OCI-LY1 (cell line): ENCODE measurements at regions not wholly inside any gene's neighbourhood (a gene's known extent, or its start where the extent isn't known, plus 50 kb on each side); places are given as distances from the start of the nearest gene placed in this dataset.

Experiments
- H2AFZ ChIP-seq: fragments of 200-600 bp; sonication (generic), shearing (Covaris generic); 2 replicates; pipeline ENCODE4 v1.6.0; 2014; ENCODE audit warnings: antibody characterized with exemption, mild to moderate bottlenecking, low read length
- H3F3A ChIP-seq: fragments of 200-600 bp; sonication (generic), shearing (Covaris generic); 2 replicates; pipeline ENCODE4 v1.6.0; 2014; ENCODE audit warnings: mild to moderate bottlenecking, antibody characterized with exemption, low read length, moderate library complexity; ENCODE audit not compliant: insufficient read depth
- H3K27ac ChIP-seq: fragments of 200-600 bp; sonication (generic); 2 replicates; pipeline ENCODE4 v1.5.1; 2014; ENCODE audit warnings: low read length, mixed run types, mild to moderate bottlenecking, low read depth; ENCODE audit not compliant: poor library complexity, severe bottlenecking
- H3K27me3 ChIP-seq: fragments of 200-600 bp; sonication (generic); 2 replicates; pipeline ENCODE4 v1.6.0; 2014; ENCODE audit warnings: antibody characterized with exemption, mild to moderate bottlenecking, low read length, moderate library complexity; ENCODE audit not compliant: insufficient read depth
- H3K36me3 ChIP-seq: fragments of 200-600 bp; sonication (generic); 2 replicates; pipeline ENCODE4 v1.6.1; 2014; ENCODE audit warnings: mild to moderate bottlenecking, antibody characterized with exemption, low read length, moderate library complexity, mixed read lengths; ENCODE audit not compliant: insufficient read depth
- H3K4me1 ChIP-seq: fragments of 200-600 bp; sonication (generic); 2 replicates; pipeline ENCODE4 v1.5.1; 2014; ENCODE audit warnings: mild to moderate bottlenecking, low read length, moderate library complexity; ENCODE audit not compliant: insufficient read depth, severe bottlenecking
- H3K4me2 ChIP-seq: fragments of 200-600 bp; sonication (generic), shearing (Covaris generic); 2 replicates; pipeline ENCODE4 v1.6.1; 2014; ENCODE audit warnings: low read length
- H3K4me3 ChIP-seq: fragments of 200-600 bp; sonication (generic); 2 replicates; pipeline ENCODE4 v1.5.1; 2014; ENCODE audit warnings: low read length, low read depth, mild to moderate bottlenecking, mixed read lengths; ENCODE audit not compliant: poor library complexity, severe bottlenecking
- H3K79me2 ChIP-seq: fragments of 200-600 bp; shearing (Covaris generic); 2 replicates; pipeline ENCODE4 v1.6.1; 2016; ENCODE audit warnings: mixed run types, low read length, mixed read lengths; ENCODE audit not compliant: insufficient read depth
- H3K9ac ChIP-seq: fragments of 200-600 bp; sonication (generic), shearing (Covaris generic); 2 replicates; pipeline ENCODE4 v1.6.1; 2014; ENCODE audit warnings: mild to moderate bottlenecking, low read length, mixed read lengths
- H3K9me2 ChIP-seq: fragments of 200-600 bp; sonication (generic), shearing (Covaris generic); 2 replicates; pipeline ENCODE4 v1.6.1; 2014; ENCODE audit warnings: low read depth, mild to moderate bottlenecking, low read length, mixed read lengths
- H3K9me3 ChIP-seq: fragments of 200-600 bp; shearing (Covaris generic); 2 replicates; pipeline ENCODE4 v1.6.1; 2014; ENCODE audit warnings: low read length, mixed read lengths
- H4K20me1 ChIP-seq: fragments of 200-600 bp; sonication (generic), shearing (Covaris generic); 2 replicates; pipeline ENCODE4 v1.6.0; 2016; ENCODE audit warnings: mild to moderate bottlenecking, low read length; ENCODE audit not compliant: insufficient read depth
- EZH2 ChIP-seq: fragments of 200-600 bp; sonication (generic), shearing (Covaris generic); IDR thresholded peaks from 2 replicates; pipeline ENCODE4 v1.8.0; 2017; ENCODE audit warnings: borderline replicate concordance, mixed run types, mild to moderate bottlenecking, antibody characterized with exemption, low read length, moderate library complexity, mixed read lengths
- TF ChIP-seq, protein P1 (sequence below): fragments of 200-600 bp; sonication (generic), shearing (Covaris generic); IDR thresholded peaks from 2 replicates; pipeline ENCODE4 v1.5.1; 2017; ENCODE audit warnings: mild to moderate bottlenecking, antibody characterized with exemption, low read length, moderate library complexity, mixed read lengths

DNA sequence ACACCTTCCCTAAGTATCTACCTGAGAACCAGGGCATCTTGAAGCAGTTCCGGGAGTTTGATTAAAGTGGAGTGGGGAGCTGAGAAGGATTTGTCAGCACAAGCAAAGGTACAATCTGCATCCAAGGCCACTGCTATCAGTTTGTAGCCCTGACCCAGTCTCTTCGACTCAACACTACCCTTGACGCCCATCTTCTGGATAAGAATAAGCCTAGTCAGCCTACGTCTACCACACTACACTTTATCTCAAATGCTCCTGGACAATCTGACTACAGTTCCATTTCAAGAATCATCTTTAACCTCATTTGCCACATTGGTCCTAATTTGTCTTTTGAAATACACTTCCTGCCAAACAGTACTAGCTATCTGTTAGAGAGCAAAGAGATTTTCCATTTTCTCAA, 134.1 kb upstream of the C1GALT1 start:
- H3K4me3 ChIP-seq = no peak overlapping the region
- no peak overlapping the region for H3K27ac ChIP-seq
- H3K4me1 ChIP-seq = peaks cover 9% of the 10 kb centered on the region
- H3K4me2 ChIP-seq = no peak overlapping the region
- H3K27me3 ChIP-seq = no peaks in the 10 kb centered on the region
- H4K20me1 ChIP-seq = no peaks in the 10 kb centered on the region
- H3K36me3 ChIP-seq = no peaks in the 10 kb centered on the region
- H3K9me3 ChIP-seq = no peaks in the 10 kb centered on the region
- no peaks in the 10 kb centered on the region for H3K79me2 ChIP-seq
- H3F3A ChIP-seq = no peaks in the 10 kb centered on the region
- H2AFZ ChIP-seq = no peak overlapping the region
- H3K9me2 ChIP-seq = no peaks in the 10 kb centered on the region
- H3K9ac ChIP-seq = no peak overlapping the region
- TF ChIP-seq EZH2 = no peak
- TF ChIP-seq, protein P1, sequence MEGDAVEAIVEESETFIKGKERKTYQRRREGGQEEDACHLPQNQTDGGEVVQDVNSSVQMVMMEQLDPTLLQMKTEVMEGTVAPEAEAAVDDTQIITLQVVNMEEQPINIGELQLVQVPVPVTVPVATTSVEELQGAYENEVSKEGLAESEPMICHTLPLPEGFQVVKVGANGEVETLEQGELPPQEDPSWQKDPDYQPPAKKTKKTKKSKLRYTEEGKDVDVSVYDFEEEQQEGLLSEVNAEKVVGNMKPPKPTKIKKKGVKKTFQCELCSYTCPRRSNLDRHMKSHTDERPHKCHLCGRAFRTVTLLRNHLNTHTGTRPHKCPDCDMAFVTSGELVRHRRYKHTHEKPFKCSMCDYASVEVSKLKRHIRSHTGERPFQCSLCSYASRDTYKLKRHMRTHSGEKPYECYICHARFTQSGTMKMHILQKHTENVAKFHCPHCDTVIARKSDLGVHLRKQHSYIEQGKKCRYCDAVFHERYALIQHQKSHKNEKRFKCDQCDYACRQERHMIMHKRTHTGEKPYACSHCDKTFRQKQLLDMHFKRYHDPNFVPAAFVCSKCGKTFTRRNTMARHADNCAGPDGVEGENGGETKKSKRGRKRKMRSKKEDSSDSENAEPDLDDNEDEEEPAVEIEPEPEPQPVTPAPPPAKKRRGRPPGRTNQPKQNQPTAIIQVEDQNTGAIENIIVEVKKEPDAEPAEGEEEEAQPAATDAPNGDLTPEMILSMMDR = no peak

DNA sequence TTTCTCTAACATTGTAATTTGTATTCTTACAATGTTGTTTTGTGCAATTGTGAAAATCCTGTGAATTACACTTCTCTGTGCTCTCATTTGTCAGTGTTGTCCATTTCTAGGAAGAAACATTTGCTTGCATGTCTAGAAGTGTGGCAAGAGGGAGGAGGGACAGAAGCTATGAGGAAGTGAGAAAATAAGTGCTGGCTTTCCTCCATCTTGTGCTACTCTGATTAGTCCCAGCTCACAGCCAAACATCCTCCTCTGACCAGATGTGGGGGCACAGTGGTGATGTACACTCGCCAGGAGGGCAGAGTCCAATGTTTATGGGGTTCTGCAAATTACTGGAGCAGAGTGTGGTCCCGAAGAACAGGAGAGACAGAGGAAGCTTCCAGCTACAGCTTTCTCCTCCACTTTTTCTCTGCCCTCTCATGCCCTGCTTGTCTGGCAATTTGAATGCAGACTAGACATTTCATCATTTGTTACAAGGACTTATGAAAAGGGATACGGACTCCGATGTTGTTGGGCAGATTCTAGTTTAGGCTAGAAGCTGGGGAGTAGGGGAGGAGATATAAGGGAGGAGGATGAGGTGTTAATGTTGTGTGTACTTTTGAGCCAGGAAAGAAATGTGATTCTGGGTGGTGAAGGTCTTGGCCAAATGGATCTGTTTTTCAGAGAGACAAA, 131.0 kb upstream of the C1GALT1 start:
- H3K9me2 ChIP-seq = no peaks in the 10 kb centered on the region
- no peaks in the 10 kb centered on the region for H4K20me1 ChIP-seq
- no peaks in the 10 kb centered on the region for H3K36me3 ChIP-seq
- no peak overlapping the region; the same call in 1 of the 2 replicates for H2AFZ ChIP-seq
- H3K27ac ChIP-seq = no peak overlapping the region
- H3K4me3 ChIP-seq = peak overlapping the region; percentile 11
- no peak overlapping the region for H3K9ac ChIP-seq
- TF ChIP-seq, protein P1 = no peak
- no peak for TF ChIP-seq EZH2
- no peaks in the 10 kb centered on the region for H3K27me3 ChIP-seq
- peaks cover 9% of the 10 kb centered on the region for H3K4me1 ChIP-seq
- H3K9me3 ChIP-seq = no peaks in the 10 kb centered on the region
- H3K79me2 ChIP-seq = no peaks in the 10 kb centered on the region
- H3F3A ChIP-seq = no peaks in the 10 kb centered on the region
- peak overlapping the region; percentile 20; the same call in 1 of the 2 replicates for H3K4me2 ChIP-seq

DNA sequence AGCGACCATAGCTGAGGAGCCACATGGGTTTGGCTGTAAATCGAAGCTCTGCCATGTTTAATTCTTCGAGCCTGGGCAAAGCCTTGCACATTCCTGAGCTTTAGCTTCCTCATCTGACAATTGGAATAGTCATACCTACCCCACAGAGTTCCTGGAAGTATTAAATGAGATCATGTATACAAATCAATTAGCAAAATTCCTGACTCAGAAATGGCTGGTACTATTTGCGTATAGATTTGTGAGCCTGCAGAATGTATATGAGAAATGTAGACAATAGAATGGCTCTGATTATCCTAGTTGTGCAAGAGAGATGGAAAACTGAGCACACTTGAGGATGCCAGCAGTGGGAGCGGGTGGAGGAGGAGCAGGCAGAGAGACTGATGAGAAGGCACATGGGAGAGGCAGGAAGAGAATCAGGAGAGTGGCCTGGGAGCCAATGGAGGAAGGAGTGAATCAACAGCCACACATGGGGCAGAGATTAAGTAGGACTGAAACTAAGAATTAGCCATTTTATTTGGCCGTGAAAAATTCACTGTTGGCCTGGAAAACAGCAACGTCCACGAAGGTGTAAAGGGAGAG, 128.0 kb upstream of the C1GALT1 start:
- Histone ChIP-seq H3K79me2 (no peaks in the 10 kb centered on the region), H3K27me3 (no peaks in the 10 kb centered on the region), H3K27ac (no peak overlapping the region), H3K9ac (no peak overlapping the region), H3K9me3 (no peaks in the 10 kb centered on the region), H3K4me1 (peaks cover 9% of the 10 kb centered on the region), H3F3A (no peaks in the 10 kb centered on the region), H3K9me2 (no peaks in the 10 kb centered on the region), H2AFZ (no peak overlapping the region), H3K36me3 (no peaks in the 10 kb centered on the region), H4K20me1 (no peaks in the 10 kb centered on the region), H3K4me3 (no peak overlapping the region), H3K4me2 (no peak overlapping the region)
- TF ChIP-seq EZH2 = no peak
- TF ChIP-seq, protein P1 = no peak
